SK-MEL-5 (cell line): ENCODE measurements at regions not wholly inside any gene's neighbourhood (a gene's known extent, or its start where the extent isn't known, plus 50 kb on each side); places are given as distances from the start of the nearest gene placed in this dataset.
"Not testable (repeated sequence)": the region's sequence is repeated elsewhere in the genome, so short reads cannot be mapped to it uniquely, and the experiment has no call there.

ENCODE experiments used
- DNase-seq: peaks from one replicate; pipeline ENCODE4 v3.0.0-alpha.2; 2016; ENCODE audit warnings: low read depth, low spot score
- in situ Hi-C: cut with HindIII; loops from 2 replicates; pipeline ENCODE4 v1.10.0; 2016; ENCODE audit warnings: low sequenced_read_pairs, high pct_unique_total_duplicates, low pct_unique_long_range_greater_than_20kb

GRCh38 chr5:135279328-135279727 lies 119.7 kb downstream of the MACROH2A1 start:
- in situ Hi-C loops = no loop called here
- DNase-seq = no peak

DNA sequence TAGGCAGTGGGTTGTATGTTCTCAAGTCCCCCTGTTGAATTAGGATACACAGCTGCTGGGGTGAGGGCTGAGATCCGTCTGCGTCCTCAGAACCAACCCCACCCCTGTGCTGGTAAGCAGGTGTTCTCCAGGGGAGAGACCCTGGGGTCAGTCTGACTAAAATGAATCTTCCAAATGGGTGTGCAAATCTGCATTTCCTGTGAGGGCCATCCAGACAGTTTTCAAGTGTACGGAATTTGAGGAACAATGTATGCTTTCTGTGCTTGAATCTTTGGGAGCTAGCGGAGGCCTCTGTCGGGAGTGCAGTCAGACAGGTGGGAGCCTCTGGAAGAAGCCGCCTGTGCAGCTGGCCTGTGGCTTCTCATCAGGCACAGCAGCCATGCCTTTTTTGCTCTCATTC lies 122.9 kb downstream of the MACROH2A1 start:
- no peak for DNase-seq
- in situ Hi-C loops = no loop called here

- no peak for DNase-seq
- in situ Hi-C loops = no loop called here
Measured at GRCh38 chr5:135273212-135273611, 125.8 kb downstream of the MACROH2A1 start.

GRCh38 chr5:135272311-135272805 lies 126.7 kb downstream of the MACROH2A1 start:
- in situ Hi-C loops = no loop called here
- no peak for DNase-seq

GRCh38 chr5:135271533-135272310 lies 127.3 kb downstream of the MACROH2A1 start:
- in situ Hi-C loops = no loop called here
- no peak for DNase-seq

GRCh38 chr5:135269931-135270421 lies 129.1 kb downstream of the MACROH2A1 start:
- in situ Hi-C loops = no loop called here
- no peak for DNase-seq

DNA sequence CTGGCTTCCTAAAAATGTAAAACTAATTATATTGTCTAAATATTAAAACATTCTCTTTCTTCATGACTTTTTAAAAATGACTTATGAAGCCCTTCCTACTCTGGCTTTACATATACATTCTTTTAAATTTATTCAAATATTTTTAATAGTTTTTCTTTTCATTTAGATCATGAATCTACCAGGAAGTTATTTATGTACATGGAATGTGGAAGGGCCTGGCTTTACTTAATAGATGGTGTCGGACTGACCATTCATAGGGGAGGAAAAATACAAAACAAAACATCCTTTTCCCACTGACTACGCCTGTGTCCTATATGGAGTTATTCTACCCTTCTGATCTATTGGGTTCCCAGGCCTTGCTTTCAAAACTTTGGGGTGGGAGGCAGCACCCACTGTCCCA lies 129.8 kb downstream of the MACROH2A1 start:
- no peak for DNase-seq

DNA sequence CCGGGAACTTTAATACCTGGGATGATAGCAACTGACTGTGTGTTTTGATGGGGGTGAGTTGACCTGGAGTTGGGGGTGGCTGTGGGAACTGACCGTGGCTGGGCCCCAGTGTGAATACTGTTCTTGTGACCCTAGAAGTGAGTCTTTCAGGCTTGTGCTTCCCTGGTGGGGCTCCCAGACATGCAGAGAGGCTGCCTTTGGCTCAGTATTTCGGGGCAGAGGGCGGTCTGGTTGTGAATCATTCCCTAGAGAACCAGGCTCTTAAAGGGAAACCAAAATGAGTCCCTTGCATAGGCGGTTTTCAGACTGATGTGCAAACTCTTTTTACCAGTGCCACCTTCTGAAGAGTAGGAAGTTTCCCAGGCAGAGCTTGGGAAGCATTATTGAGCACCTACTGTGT lies 132.1 kb downstream of the MACROH2A1 start:
- DNase-seq = no peak
- in situ Hi-C loops = no loop called here

More for the DNA sequence above, 129.8 kb downstream of the MACROH2A1 start:
- in situ Hi-C loops = no loop called here

DNA sequence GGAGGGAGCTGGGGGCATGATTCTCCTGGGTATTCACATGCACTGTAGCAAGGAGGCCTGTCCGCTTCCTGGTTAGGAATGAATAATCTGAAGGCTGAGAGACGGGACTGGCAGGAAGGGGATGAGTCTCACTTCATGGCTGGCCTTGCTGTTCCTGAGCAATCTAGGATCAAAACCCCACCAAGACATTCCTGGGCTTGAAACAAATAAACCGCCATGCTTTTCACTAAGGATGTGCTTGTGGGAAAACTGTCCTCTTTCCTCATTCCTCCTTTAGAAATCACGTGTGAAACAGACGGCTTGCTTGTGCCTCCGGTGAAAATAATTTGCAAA lies 132.8 kb downstream of the MACROH2A1 start:
- in situ Hi-C loops = no loop called here
- DNase-seq = no peak

- in situ Hi-C loops = no loop called here
- no peak for DNase-seq
Measured at GRCh38 chr5:135265497-135266302, 133.3 kb downstream of the MACROH2A1 start.

GRCh38 chr5:135264451-135265440 lies 134.3 kb downstream of the MACROH2A1 start:
- no peak for DNase-seq
- in situ Hi-C loops = no loop called here

GRCh38 chr5:135263022-135263668 lies 135.9 kb downstream of the MACROH2A1 start:
- in situ Hi-C loops = no loop called here
- no peak for DNase-seq

DNA sequence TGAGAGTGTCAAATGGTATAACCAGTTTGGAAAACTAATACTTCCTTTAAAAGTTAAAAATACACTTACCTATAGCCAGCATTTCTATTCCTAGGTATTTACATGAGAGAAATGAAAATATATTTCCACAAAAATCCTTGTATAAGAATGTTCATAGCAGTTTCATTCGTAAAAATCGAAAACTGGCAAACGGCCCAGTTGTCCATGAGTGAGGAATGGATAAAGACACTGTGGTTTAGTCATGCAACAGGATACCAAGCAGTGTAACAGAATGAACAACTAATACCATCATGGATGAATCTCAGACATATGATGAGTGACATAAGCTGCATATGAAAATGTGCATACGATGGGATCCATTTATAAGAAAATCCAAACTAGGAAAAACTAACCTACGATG lies 136.7 kb downstream of the MACROH2A1 start:
- no peak for DNase-seq
- in situ Hi-C loops = no loop called here

- in situ Hi-C loops, DNase-seq: not testable (repeated sequence)
Measured at GRCh38 chr5:135260108-135260507, 138.9 kb downstream of the MACROH2A1 start.

GRCh38 chr5:135255461-135256178 lies 143.4 kb downstream of the MACROH2A1 start:
- in situ Hi-C loops = no loop called here
- DNase-seq = no peak

- in situ Hi-C loops = no loop called here
- DNase-seq = no peak
Measured at GRCh38 chr5:135254183-135254582, 144.8 kb downstream of the MACROH2A1 start.
